Spleen (tissue), 7 donors: ENCODE measurements at regions not wholly inside any gene's neighbourhood (a gene's known extent, or its start where the extent isn't known, plus 50 kb on each side); places are given as distances from the start of the nearest gene placed in this dataset.

Experiments used
- CTCF ChIP-seq, 11 experiments: fragments of 200-600 bp in 7 of 11; fragments of 450-650 bp in 4 of 11; sonication (generic) in 4 of 11; IDR thresholded peaks in 8 of 11; conservative IDR thresholded peaks in 3 of 11; 1 replicate in 7 of 11; 2 replicates in 4 of 11; pipeline versions ENCODE4 v1.4.0 to v1.8.0; 2016 to 2021; ENCODE audit warnings: antibody characterized with exemption in 11 of 11, inconsistent platforms in 4 of 11, mild to moderate bottlenecking in 1 of 11
- POLR2AphosphoS5 ChIP-seq, 3 donors: sonication (generic); formaldehyde crosslinking; IDR thresholded peaks; one replicate each; pipeline ENCODE4 v1.5.1; 2017; ENCODE audit warnings: antibody characterized with exemption in 3 of 3
- donor health status: DM: no; HTN: no; CAD: no; lungs with moderate emphysema.
- donor health status: DM: no; HTN: no; CAD: no.
- donor health status: DM: no; HTN: no; CAD: no.

- no peak for TF ChIP-seq CTCF (IDR thresholded peaks at IDR 0.05 in 8 of 11, conservative IDR thresholded peaks at IDR 0.05 in 3 of 11)
- no peak for TF ChIP-seq POLR2AphosphoS5 (IDR thresholded peaks at IDR 0.05)
Measured at GRCh38 chr16:52799149-52799548, 252.2 kb upstream of the TOX3 start.
